Sigmoid colon (tissue), 4 donors: ENCODE measurements at regions not wholly inside any gene's neighbourhood (a gene's known extent, or its start where the extent isn't known, plus 50 kb on each side); places are given as distances from the start of the nearest gene placed in this dataset.

Experiments
- EP300 ChIP-seq, 4 donors: sonication (generic); formaldehyde crosslinking; IDR thresholded peaks; one replicate each; pipeline ENCODE4 v1.6.1; 2017; ENCODE audit warnings: antibody characterized with exemption in 4 of 4
- POLR2A ChIP-seq, 2 donors: fragments of 450-650 bp; IDR thresholded peaks; one replicate each; pipeline ENCODE4 v1.6.1; 2016; ENCODE audit warnings: antibody characterized with exemption in 2 of 2, mild to moderate bottlenecking in 2 of 2, moderate library complexity in 2 of 2
- TF ChIP-seq, protein P1 (sequence below), 4 experiments: fragments of 450-650 bp in 3 of 4; fragments of 200-600 bp in 1 of 4; IDR thresholded peaks; one replicate each; pipeline ENCODE4 v1.5.1; 2016 to 2019; ENCODE audit warnings: antibody characterized with exemption in 4 of 4, mild to moderate bottlenecking in 3 of 4, moderate library complexity in 2 of 4

DNA sequence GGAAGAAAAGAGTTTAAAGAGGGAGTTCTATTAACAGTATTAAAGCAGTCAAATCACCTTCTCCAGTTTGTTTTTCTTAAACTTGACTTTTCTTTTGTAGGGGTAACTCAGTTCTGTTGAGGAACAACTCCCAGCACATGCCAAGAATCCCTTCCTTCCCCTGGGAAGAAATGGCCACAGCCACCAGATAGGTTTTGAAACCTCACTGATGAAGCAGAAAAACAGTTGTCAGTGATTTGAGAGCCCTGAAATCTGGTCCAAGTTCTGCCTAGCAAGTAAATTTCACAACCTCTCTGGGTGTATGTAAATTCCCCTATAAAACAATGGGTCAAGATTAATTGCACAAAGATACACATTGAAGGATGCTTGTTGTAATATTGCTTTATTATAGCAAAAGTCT is 167.1 kb downstream of the DHX15 start:
- TF ChIP-seq, protein P1, sequence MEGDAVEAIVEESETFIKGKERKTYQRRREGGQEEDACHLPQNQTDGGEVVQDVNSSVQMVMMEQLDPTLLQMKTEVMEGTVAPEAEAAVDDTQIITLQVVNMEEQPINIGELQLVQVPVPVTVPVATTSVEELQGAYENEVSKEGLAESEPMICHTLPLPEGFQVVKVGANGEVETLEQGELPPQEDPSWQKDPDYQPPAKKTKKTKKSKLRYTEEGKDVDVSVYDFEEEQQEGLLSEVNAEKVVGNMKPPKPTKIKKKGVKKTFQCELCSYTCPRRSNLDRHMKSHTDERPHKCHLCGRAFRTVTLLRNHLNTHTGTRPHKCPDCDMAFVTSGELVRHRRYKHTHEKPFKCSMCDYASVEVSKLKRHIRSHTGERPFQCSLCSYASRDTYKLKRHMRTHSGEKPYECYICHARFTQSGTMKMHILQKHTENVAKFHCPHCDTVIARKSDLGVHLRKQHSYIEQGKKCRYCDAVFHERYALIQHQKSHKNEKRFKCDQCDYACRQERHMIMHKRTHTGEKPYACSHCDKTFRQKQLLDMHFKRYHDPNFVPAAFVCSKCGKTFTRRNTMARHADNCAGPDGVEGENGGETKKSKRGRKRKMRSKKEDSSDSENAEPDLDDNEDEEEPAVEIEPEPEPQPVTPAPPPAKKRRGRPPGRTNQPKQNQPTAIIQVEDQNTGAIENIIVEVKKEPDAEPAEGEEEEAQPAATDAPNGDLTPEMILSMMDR (IDR thresholded peaks at IDR 0.05): no peak
- no peak for TF ChIP-seq EP300 (IDR thresholded peaks at IDR 0.05)
- TF ChIP-seq POLR2A (IDR thresholded peaks at IDR 0.05): no peak
